ENCODE measurements at regions not wholly inside any gene's neighbourhood (a gene's known extent, or its start where the extent isn't known, plus 50 kb on each side); places are given as distances from the start of the nearest gene placed in this dataset.

GRCh38 chr20:60371384-60371783 is 413.2 kb downstream of the CDH26 start:
- no peak for DNase-seq

DNA sequence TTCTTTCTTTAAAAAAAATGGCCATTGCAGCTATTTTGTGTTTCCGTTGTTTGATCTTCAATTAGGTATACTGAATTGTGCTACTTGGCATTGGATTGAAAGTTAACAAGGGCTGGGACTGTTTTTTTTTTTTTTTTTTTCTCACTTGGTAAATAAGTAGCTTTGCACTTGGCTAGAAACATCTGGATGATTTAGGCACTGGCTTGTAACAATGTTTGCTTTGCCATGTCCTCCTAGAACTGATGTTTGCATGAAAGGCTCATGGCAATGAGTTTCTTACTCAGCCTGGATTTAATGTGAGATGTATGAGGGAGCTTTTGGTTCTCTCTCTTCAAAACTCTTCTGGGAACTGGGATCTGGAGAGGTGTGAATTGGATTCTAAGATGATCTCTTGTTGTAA is 414.1 kb downstream of the CDH26 start:
- DNase-seq: no peak

DNA sequence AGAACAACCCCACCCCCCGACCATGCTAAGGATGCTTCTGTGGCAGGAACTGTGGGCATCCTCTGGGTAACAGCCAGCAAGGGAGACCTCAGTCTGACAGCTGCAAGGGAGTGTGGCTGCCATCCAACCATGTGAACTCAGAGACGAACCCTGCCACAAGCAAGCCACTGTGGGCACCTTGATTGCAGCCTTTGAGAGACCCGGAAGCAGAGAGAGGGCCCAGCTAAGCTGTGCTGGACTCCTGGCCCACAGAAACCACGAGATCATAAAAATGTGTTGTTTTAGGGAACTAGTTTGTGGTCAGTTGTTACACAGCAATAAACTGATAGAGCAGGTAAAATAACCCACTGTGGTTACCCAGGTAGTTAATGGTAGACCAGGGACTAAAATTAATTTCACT is 414.6 kb downstream of the CDH26 start:
- no peak for DNase-seq

GRCh38 chr20:60378620-60379019 is 420.4 kb downstream of the CDH26 start:
- DNase-seq: no peak

- DNase-seq: no peak
These were observed 423.6 kb downstream of the CDH26 start for GRCh38 chr20:60381643-60382400.

DNA sequence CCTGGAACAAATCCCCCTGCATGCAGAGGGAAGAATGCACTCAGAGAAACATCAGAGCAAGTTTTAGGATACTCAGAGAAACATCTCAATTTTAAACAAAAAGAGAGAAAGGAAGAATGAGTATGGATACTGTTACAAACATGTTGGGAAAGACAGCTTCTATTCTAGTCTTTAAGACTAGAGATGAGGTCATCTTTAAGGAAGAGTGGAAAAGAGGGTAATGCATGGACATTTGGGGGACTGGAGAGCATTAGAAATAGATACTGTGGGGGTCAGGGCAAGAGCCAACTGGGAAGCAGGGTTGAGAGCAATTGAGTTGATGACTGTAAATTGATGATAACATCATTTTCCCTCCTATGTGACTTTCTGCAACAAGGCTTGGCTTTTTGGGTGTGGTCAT is 431.2 kb downstream of the CDH26 start:
- DNase-seq: no peak

GRCh38 chr20:60389882-60390281 is 431.7 kb downstream of the CDH26 start:
- DNase-seq: no peak

DNA sequence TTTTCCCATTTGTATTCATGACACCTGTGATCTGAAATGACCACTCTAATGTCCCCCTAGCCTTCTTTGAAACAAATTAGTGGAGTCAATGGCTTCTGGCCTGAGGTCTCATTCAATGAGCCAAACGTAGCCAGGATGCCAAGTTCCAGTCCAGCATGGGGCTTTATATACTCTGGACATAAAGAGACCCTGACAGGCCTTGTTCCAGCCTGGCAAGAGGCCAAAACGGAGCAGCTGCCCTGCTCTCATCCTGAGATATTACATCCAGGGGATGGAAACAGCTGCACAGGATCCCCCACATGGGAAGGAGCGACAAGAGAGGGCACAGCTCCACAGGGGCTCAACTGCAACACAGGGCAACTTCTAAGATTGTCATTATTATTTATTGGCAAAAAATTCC is 437.8 kb downstream of the CDH26 start:
- no peak for DNase-seq

DNA sequence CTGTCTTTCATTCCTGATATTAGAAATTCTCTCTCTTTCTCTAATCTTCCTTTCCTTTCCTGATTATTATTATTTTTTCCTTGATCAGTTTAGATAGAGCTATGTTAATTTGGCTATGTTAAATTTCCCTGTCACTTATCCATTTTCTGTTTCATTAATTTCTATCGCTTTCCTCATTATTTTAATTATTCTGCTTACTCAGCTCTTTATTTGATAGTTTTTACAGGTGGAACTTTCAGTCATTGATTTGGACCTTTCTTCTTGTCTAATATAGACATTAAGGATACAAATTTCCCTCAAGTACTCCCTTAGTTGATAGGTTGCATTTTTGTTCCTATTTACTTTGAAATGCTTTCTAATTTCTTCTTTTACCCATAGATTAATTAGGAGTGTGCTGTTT is 442.3 kb downstream of the CDH26 start:
- no peak for DNase-seq

DNA sequence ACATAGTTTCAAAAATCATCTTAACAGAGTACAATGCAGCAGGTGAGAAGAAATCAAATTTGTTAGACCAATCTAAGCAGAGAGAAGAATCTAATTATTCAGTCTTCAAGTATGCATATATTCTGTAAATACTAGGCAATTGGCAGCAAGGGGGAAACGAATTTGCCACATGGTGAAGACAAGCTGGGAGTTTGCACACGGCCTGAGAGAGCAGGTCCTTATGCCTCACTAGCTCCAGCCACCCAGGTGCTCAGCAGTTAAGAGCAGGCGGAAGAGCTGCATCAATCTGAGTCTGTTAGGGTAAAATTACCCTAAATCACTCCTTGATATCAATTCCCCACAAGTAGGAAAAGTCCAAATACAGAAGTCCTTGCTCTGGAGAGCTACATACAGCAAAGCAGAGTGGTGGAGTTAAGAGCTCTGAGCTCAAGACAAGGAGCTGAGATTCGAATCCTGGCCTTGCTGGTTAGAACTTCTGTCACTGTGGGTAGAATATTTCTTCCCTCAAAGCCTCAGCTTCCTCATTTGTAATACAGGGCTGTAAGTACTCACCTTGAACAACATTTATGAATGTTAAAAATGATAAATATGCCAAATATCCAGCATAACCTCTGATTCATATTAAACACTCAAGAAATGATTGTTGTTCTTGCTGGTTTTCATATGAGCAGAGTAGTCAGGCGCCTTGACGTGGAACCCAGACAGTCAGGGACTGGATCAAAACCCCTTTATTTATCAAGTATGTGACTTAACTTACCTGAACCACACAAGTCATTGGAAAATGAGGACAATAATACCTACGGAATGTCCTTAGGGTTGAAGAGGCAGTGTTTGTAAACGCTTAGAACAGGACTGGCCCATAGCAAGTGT is 444.2 kb downstream of the CDH26 start:
- DNase-seq: no peak

- DNase-seq: no peak
These were observed 445.0 kb downstream of the CDH26 start for GRCh38 chr20:60403105-60403741.

DNA sequence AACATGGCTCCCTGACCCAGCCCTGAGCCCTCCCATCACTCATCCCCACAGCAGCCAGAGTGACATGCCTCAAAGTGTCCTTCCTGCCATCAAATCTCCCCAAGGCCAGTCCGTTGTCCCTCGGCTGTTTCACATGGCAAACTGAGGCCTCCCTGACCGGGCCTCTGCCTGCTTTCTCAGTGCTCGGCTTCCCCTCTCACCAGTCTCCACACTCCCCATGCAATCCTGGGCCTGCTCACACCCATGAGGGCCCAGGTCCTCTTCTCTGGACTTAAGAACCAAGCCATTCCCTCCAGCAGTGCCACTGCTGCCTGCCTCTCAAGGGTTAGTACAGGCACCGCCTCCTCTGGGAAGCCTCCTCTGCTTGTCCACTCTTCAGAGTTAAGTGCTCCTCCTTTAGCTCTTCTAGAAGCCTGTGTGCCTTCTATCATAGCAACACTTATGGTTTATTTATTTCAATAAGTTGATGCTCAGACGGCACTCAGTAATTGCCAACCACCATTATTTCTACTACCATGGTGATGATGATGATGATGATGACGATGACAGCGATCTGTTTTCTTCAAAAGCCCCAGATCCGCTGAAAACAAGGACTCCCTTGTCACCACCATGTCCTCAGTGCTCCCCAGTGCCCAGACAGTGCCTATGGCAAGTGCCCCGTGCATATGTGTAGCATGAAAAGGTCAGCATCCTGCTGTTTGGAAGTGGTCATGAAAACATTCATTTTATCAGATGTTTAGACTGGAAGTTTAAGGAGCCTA is 449.0 kb downstream of the CDH26 start:
- DNase-seq: no peak

- DNase-seq: no peak
These were observed 449.7 kb downstream of the CDH26 start for GRCh38 chr20:60407938-60408337.

- DNase-seq: no peak
These were observed 450.2 kb downstream of the CDH26 start for GRCh38 chr20:60408435-60408834.

- no peak for DNase-seq
These were observed 452.5 kb downstream of the CDH26 start for GRCh38 chr20:60410618-60411264.

- DNase-seq: no peak
These were observed 453.6 kb downstream of the CDH26 start for GRCh38 chr20:60411813-60412212.

- DNase-seq: no peak
These were observed 462.5 kb downstream of the CDH26 start for GRCh38 chr20:60420676-60421229.

DNA sequence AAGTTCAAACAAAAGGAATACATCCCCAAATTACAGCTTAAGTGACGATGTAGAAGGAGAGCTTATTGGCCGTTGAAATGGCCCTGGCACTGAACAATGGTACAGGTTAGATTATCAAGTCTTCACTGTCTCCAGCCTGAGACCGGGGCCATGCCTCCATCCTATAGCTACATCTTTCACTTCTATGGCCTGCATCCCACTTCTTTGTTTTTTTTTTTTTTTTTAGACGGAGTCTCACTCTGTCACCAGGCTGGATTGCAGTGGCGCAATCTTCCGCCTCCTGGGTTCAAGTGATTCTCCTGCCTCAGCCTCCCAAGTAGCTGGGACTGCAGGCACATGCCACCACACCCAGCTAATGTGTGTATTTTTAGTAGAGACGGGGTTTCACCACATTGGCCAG is 464.6 kb downstream of the CDH26 start:
- no peak for DNase-seq

- no peak for DNase-seq
These were observed 466.2 kb downstream of the CDH26 start for GRCh38 chr20:60424267-60424902.

DNA sequence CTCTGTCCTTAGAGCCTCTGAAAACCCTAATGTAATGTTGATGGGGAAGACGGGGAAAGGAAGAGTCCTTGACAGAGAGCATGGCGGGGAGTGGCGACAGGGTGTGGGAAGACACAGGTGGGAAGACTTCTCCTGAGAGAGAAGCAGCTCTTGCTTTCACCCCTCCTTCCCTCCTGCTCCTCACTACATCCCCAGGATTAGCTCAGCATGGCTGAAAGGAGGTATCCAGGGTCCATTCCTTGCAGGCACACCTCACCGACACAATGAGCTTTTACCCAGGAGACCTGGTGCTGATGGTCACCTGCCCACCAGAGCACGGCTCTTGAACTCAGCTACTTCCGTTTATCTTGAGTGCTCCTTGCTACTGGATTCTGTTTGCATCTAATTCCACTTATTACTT is 469.3 kb downstream of the CDH26 start:
- no peak for DNase-seq

- DNase-seq: no peak
These were observed 470.4 kb downstream of the CDH26 start for GRCh38 chr20:60428651-60429050.

Data from left kidney (tissue), 1 donor.